Tibial nerve (tissue), 3 donors: ENCODE measurements at regions not wholly inside any gene's neighbourhood (a gene's known extent, or its start where the extent isn't known, plus 50 kb on each side); places are given as distances from the start of the nearest gene placed in this dataset.

ENCODE experiments used
- POLR2A ChIP-seq, 2 donors: fragments of 450-650 bp; IDR thresholded peaks; one replicate each; pipeline ENCODE4 v1.6.1; 2017; ENCODE audit warnings: antibody characterized with exemption in 2 of 2, mild to moderate bottlenecking in 2 of 2, moderate library complexity in 2 of 2
- TF ChIP-seq, protein P1 (sequence below), 5 experiments: fragments of 200-600 bp in 3 of 5; fragments of 450-650 bp in 2 of 5; sonication (generic) in 3 of 5; IDR thresholded peaks; one replicate each; pipeline ENCODE4 v1.5.1; 2016 to 2019; ENCODE audit warnings: antibody characterized with exemption in 5 of 5, mild to moderate bottlenecking in 3 of 5, moderate library complexity in 2 of 5

GRCh38 chr15:99455789-99456160 lies 110.0 kb upstream of the MEF2A start:
- TF ChIP-seq, protein P1, sequence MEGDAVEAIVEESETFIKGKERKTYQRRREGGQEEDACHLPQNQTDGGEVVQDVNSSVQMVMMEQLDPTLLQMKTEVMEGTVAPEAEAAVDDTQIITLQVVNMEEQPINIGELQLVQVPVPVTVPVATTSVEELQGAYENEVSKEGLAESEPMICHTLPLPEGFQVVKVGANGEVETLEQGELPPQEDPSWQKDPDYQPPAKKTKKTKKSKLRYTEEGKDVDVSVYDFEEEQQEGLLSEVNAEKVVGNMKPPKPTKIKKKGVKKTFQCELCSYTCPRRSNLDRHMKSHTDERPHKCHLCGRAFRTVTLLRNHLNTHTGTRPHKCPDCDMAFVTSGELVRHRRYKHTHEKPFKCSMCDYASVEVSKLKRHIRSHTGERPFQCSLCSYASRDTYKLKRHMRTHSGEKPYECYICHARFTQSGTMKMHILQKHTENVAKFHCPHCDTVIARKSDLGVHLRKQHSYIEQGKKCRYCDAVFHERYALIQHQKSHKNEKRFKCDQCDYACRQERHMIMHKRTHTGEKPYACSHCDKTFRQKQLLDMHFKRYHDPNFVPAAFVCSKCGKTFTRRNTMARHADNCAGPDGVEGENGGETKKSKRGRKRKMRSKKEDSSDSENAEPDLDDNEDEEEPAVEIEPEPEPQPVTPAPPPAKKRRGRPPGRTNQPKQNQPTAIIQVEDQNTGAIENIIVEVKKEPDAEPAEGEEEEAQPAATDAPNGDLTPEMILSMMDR (IDR thresholded peaks at IDR 0.05): no peak
- no peak for TF ChIP-seq POLR2A (IDR thresholded peaks at IDR 0.05)
